Left lung (tissue), 4 donors: ENCODE measurements at regions not wholly inside any gene's neighbourhood (a gene's known extent, or its start where the extent isn't known, plus 50 kb on each side); places are given as distances from the start of the nearest gene placed in this dataset.
A peak's percentile ranks its signal among the peaks of the same experiment; 100 is the strongest.

ENCODE experiments used
- ATAC-seq: fragments of 200-7000 bp; cut with Tn5 transposase; one replicate; pipeline ENCODE4 v1.9.1; 2020; ENCODE audit warnings: moderate library complexity
- DNase-seq, 4 donors: peaks; one replicate each; pipeline ENCODE4 v3.0.0-alpha.2; 2013 to 2020
- H3K27ac ChIP-seq, 2 donors: fragments of 200-600 bp; sonication (generic) in 1 of 2; one replicate each; pipeline versions ENCODE4 v1.5.0 to v1.8.0; 2020 to 2021
- H3K27me3 ChIP-seq, 2 donors: fragments of 200-600 bp; sonication (generic) in 1 of 2; one replicate each; pipeline versions ENCODE4 v1.5.0 to v1.8.0; 2020 to 2021
- H3K36me3 ChIP-seq, 2 donors: fragments of 200-600 bp; sonication (generic) in 1 of 2; one replicate each; pipeline versions ENCODE4 v1.5.0 to v1.8.0; 2020 to 2021
- H3K4me1 ChIP-seq, 2 donors: fragments of 200-600 bp; one replicate each; pipeline ENCODE4 v1.8.0; 2021
- H3K4me3 ChIP-seq, 2 donors: fragments of 200-600 bp; sonication (generic) in 1 of 2; one replicate each; pipeline versions ENCODE4 v1.5.0 to v1.8.0; 2020 to 2021; ENCODE audit warnings: mild to moderate bottlenecking in 1 of 2
- H3K9me3 ChIP-seq, 2 donors: fragments of 200-600 bp; sonication (generic) in 1 of 2; one replicate each; pipeline versions ENCODE4 v1.5.0 to v1.8.0; 2020 to 2021
- CTCF ChIP-seq, 2 donors: fragments of 200-600 bp; sonication (generic) in 1 of 2; IDR thresholded peaks; one replicate each; pipeline versions ENCODE4 v1.5.0 to v1.8.0; 2021; ENCODE audit warnings: antibody characterized with exemption in 2 of 2
- intact Hi-C, 2 donors: fragments of 100-400 bp; cut with DNase I; formaldehyde crosslinking; loops; one replicate each; pipeline versions ENCODE4 v1.11.2 to v1.14.2; 2022
- donor health status: DM: no; HTN: yes; CAD: no.
- donor health status: DM: no; HTN: no; CAD: no.

GRCh38 chr5:147052519-147052918 lies 174.0 kb upstream of the PPP2R2B start:
- H3K4me3 ChIP-seq: no peak overlapping the region
- DNase-seq (peak in 1 of 4 donors; percentile 15), ATAC-seq (no peak)
- no peak for TF ChIP-seq CTCF (IDR thresholded peaks at IDR 0.05)
- no peaks in the 10 kb centered on the region for H3K9me3 ChIP-seq
- no peaks in the 10 kb centered on the region for H3K4me1 ChIP-seq
- intact Hi-C loops: no loop called here
- H3K27ac ChIP-seq: no peak overlapping the region
- H3K27me3 ChIP-seq: no peaks in the 10 kb centered on the region
- H3K36me3 ChIP-seq: no peaks in the 10 kb centered on the region

GRCh38 chr5:147055089-147055826 lies 176.7 kb upstream of the PPP2R2B start:
- Histone ChIP-seq H3K4me3 (no peak overlapping the region), H3K9me3 (no peaks in the 10 kb centered on the region), H3K27ac (no peak overlapping the region), H3K36me3 (no peaks in the 10 kb centered on the region), H3K4me1 (no peaks in the 10 kb centered on the region), H3K27me3 (no peaks in the 10 kb centered on the region)
- no peak for DNase-seq
- intact Hi-C loops: no loop called here
- TF ChIP-seq CTCF (IDR thresholded peaks at IDR 0.05): no peak
- no peak for ATAC-seq

GRCh38 chr5:147055850-147056566 lies 177.5 kb upstream of the PPP2R2B start:
- Histone ChIP-seq H3K27ac (no peak overlapping the region), H3K4me3 (no peak overlapping the region), H3K4me1 (no peaks in the 10 kb centered on the region), H3K9me3 (no peaks in the 10 kb centered on the region), H3K27me3 (no peaks in the 10 kb centered on the region), H3K36me3 (no peaks in the 10 kb centered on the region)
- DNase-seq (no peak), ATAC-seq (no peak)
- no peak for TF ChIP-seq CTCF (IDR thresholded peaks at IDR 0.05)
- intact Hi-C loops: no loop called here

- no peaks in the 10 kb centered on the region for H3K27me3 ChIP-seq
- H3K36me3 ChIP-seq: no peaks in the 10 kb centered on the region
- intact Hi-C loops: no loop called here
- H3K4me1 ChIP-seq: no peaks in the 10 kb centered on the region
- H3K4me3 ChIP-seq: no peak overlapping the region
- no peak for ATAC-seq
- TF ChIP-seq CTCF (IDR thresholded peaks at IDR 0.05): no peak
- H3K27ac ChIP-seq: no peak overlapping the region
- DNase-seq: no peak
- no peaks in the 10 kb centered on the region for H3K9me3 ChIP-seq
Observed at GRCh38 chr5:147057051-147057450, 177.8 kb upstream of the STK32A start.

- no peak for TF ChIP-seq CTCF (IDR thresholded peaks at IDR 0.05)
- Histone ChIP-seq H3K9me3 (no peaks in the 10 kb centered on the region), H3K4me3 (no peak overlapping the region), H3K27me3 (no peaks in the 10 kb centered on the region), H3K4me1 (no peaks in the 10 kb centered on the region), H3K36me3 (no peaks in the 10 kb centered on the region), H3K27ac (no peak overlapping the region)
- DNase-seq (no peak), ATAC-seq (no peak)
- intact Hi-C loops: no loop called here
Observed at GRCh38 chr5:147061431-147061830, 173.4 kb upstream of the STK32A start.
